Caco-2 (cell line): ENCODE measurements at regions not wholly inside any gene's neighbourhood (a gene's known extent, or its start where the extent isn't known, plus 50 kb on each side); places are given as distances from the start of the nearest gene placed in this dataset.
"Not testable (repeated sequence)": the region's sequence is repeated elsewhere in the genome, so short reads cannot be mapped to it uniquely, and the experiment has no call there.

ENCODE experiments used
- BruUV-seq: library from RNA; stranded (reverse); fragments of 400-500 nt; replicated peaks from 2 replicates; lab custom pipeline; 2021; lab: Mats Ljungman, UMichigan
- CTCF ChIA-PET: fragments of 300-600 bp; sonication (Branson Sonifier 250); formaldehyde crosslinking; loops from one replicate; lab custom pipeline; 2022; ENCODE audit warnings: antibody characterized with exemption; lab: Charles Lee
- POLR2A ChIA-PET: fragments of 300-600 bp; sonication (Branson Sonifier 250); formaldehyde crosslinking; loops from one replicate; lab custom pipeline; 2022; ENCODE audit warnings: antibody characterized with exemption; lab: Charles Lee
- DNase-seq, 2 experiments: peaks; one replicate each; pipeline versions ENCODE4 v3.0.0 to v3.0.0-alpha.2; 2020 to 2022
- H3K27me3 ChIP-seq: replicated peaks from 2 replicates; pipeline ENCODE4 v1.6.0; 2011; ENCODE audit warnings: low read length; ENCODE audit not compliant: control insufficient read depth, insufficient read depth
- H3K36me3 ChIP-seq: 2 replicates; pipeline ENCODE4 v1.5.1; 2011; ENCODE audit warnings: low read length; ENCODE audit not compliant: control insufficient read depth, insufficient read depth
- H3K4me1 ChIP-seq: fragments of 250-450 bp; sonication (Bioruptor Pico); 2 replicates; pipeline ENCODE4 v1.5.1; 2020; ENCODE audit warnings: mild to moderate bottlenecking
- H3K4me3 ChIP-seq: 2 replicates; pipeline ENCODE4 v1.5.1; 2011; ENCODE audit warnings: low read depth, mild to moderate bottlenecking, control low read depth, low read length
- H3K9me3 ChIP-seq: fragments of 250-450 bp; sonication (Bioruptor Pico); 2 replicates; pipeline ENCODE4 v1.5.1; 2020; ENCODE audit warnings: mild to moderate bottlenecking, moderate library complexity
- H3K27ac Mint-ChIP-seq: one replicate; pipeline ENCODE4 v1.8.0; 2022; ENCODE audit warnings: mixed read lengths; ENCODE audit not compliant: unreplicated experiment
- H3K27me3 Mint-ChIP-seq: one replicate; pipeline ENCODE4 v1.8.0; 2022; ENCODE audit warnings: mixed read lengths; ENCODE audit not compliant: insufficient read depth, unreplicated experiment
- H3K36me3 Mint-ChIP-seq: one replicate; pipeline ENCODE4 v1.8.0; 2022; ENCODE audit warnings: mild to moderate bottlenecking, mixed read lengths; ENCODE audit not compliant: insufficient read depth, unreplicated experiment
- H3K4me1 Mint-ChIP-seq: one replicate; pipeline ENCODE4 v1.8.0; 2022; ENCODE audit warnings: low read depth, mixed read lengths; ENCODE audit not compliant: unreplicated experiment
- H3K4me3 Mint-ChIP-seq: one replicate; pipeline ENCODE4 v1.8.0; 2022; ENCODE audit warnings: mild to moderate bottlenecking, moderate library complexity, mixed read lengths; ENCODE audit not compliant: unreplicated experiment
- H3K9me3 Mint-ChIP-seq: one replicate; pipeline ENCODE4 v1.8.0; 2022; ENCODE audit warnings: mixed read lengths; ENCODE audit not compliant: unreplicated experiment
- intact Hi-C: fragments of 100-400 bp; cut with micrococcal nuclease; formaldehyde crosslinking; loops from one replicate; pipeline ENCODE4 v1.10.0; 2022; ENCODE audit not compliant: unreplicated experiment
- TF ChIP-seq, protein P1 (sequence below), 2 experiments: fragments of 200-600 bp in 1 of 2; IDR thresholded peaks; 1 replicate in 1 of 2; 2 replicates in 1 of 2; pipeline versions ENCODE4 v1.5.1 to v1.8.0; 2011 to 2022; ENCODE audit warnings: antibody characterized with exemption in 1 of 2, control low read depth in 1 of 2, inconsistent platforms in 1 of 2, low read depth in 1 of 2, low read length in 1 of 2, mild to moderate bottlenecking in 1 of 2, moderate library complexity in 1 of 2; ENCODE audit not compliant: insufficient read depth in 1 of 2, severe bottlenecking in 1 of 2, unreplicated experiment in 1 of 2

DNA sequence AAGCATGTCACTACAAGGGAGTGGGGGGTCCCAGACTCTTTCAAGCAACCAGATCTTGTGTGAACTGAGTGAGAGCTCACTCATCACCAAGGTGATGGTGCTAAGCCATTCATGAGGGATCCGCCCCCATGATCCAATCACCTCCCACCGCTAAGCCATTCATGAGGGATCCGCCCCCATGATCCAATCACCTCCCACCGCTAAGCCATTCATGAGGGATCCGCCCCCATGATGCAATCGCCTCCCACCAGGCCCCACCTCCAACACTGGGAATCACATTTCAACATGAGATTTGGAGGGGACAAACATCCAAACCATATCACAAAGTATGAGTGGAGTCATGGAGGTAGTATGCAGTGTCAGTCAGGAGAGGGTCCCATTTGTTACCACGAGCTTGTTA is 64.8 kb upstream of the PROKR2 start:
- H3K4me3 Mint-ChIP-seq, H3K36me3 ChIP-seq, intact Hi-C loops, H3K36me3 Mint-ChIP-seq, H3K27me3 Mint-ChIP-seq, DNase-seq, H3K27ac Mint-ChIP-seq, H3K9me3 ChIP-seq, H3K27me3 ChIP-seq, H3K4me3 ChIP-seq, BruUV-seq, CTCF ChIA-PET, POLR2A ChIA-PET, H3K9me3 Mint-ChIP-seq, H3K4me1 Mint-ChIP-seq, H3K4me1 ChIP-seq: not testable (repeated sequence)

DNA sequence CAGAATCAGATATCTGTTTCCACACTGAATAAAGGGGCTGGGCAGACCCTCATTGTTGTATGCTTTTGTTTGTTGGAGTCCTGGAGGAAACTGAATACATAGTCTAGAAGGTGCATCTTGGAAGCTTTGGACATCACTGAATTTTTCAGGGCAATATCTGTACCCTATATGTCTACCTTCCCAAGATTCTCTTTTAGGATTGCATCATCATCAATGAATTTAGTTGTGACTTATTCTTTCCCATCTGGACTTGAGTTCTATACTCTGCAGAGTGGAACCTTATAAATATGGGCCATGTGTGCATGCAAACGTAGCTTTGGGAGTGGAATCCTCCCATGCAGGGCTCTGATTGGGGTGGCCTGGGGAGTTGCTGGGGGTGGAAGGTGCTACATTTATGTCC is 60.7 kb upstream of the PROKR2 start:
- H3K27ac Mint-ChIP-seq, result no peak overlapping the region
- H3K4me1 ChIP-seq, result no peaks in the 10 kb centered on the region
- no peak overlapping the region for H3K4me3 Mint-ChIP-seq
- TF ChIP-seq, protein P1, sequence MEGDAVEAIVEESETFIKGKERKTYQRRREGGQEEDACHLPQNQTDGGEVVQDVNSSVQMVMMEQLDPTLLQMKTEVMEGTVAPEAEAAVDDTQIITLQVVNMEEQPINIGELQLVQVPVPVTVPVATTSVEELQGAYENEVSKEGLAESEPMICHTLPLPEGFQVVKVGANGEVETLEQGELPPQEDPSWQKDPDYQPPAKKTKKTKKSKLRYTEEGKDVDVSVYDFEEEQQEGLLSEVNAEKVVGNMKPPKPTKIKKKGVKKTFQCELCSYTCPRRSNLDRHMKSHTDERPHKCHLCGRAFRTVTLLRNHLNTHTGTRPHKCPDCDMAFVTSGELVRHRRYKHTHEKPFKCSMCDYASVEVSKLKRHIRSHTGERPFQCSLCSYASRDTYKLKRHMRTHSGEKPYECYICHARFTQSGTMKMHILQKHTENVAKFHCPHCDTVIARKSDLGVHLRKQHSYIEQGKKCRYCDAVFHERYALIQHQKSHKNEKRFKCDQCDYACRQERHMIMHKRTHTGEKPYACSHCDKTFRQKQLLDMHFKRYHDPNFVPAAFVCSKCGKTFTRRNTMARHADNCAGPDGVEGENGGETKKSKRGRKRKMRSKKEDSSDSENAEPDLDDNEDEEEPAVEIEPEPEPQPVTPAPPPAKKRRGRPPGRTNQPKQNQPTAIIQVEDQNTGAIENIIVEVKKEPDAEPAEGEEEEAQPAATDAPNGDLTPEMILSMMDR (IDR thresholded peaks at IDR 0.05; ENCODE audit: insufficient read depth in 1 of 2, low read depth in 1 of 2, low read length in 1 of 2, severe bottlenecking in 1 of 2, unreplicated experiment in 1 of 2), result no peak
- H3K9me3 Mint-ChIP-seq, result no peaks in the 10 kb centered on the region
- no peaks in the 10 kb centered on the region; the same call in 1 of the 2 replicates for H3K9me3 ChIP-seq
- intact Hi-C loops, result no loop called here
- ChIA-PET CTCF (interaction anchor here (0.6 kb wide), 1 partner anchor 1218 kb away, joined by 3 read pairs; no protein-coding TSS in a partner anchor), POLR2A (no interaction called here)
- no TSS peak for BruUV-seq
- no peak overlapping the region for H3K4me3 ChIP-seq
- no peak for DNase-seq
- no peaks in the 10 kb centered on the region for H3K4me1 Mint-ChIP-seq
- no peaks in the 10 kb centered on the region for H3K36me3 ChIP-seq
- peaks cover 18% of the 10 kb centered on the region for H3K27me3 Mint-ChIP-seq
- H3K27me3 ChIP-seq, result no peaks in the 10 kb centered on the region
- no peaks in the 10 kb centered on the region for H3K36me3 Mint-ChIP-seq

DNA sequence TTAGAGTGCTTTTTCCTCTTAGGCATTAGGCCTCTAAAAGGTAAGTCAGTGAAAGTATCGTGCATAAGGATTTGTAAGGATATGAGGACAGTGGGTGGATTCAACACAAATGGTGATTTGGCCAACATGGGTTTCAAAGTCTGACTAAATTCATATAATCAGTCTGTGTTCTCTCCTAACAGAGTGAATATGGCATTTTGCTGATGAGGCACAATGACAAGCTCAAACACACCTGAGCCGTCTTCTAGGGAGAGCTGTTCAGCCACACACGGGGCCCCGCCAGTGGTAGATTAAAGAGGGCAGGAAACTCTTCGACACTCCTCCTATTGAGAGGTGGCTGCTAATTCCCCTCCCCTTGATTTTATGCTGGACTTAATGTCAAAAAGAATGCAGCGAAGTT is 59.5 kb upstream of the PROKR2 start:
- Mint-ChIP-seq H3K4me1 (no peaks in the 10 kb centered on the region), H3K27me3 (peaks cover 29% of the 10 kb centered on the region), H3K36me3 (no peaks in the 10 kb centered on the region), H3K27ac (no peak overlapping the region), H3K4me3 (no peak overlapping the region), H3K9me3 (no peaks in the 10 kb centered on the region)
- Histone ChIP-seq H3K4me3 (no peak overlapping the region), H3K27me3 (no peaks in the 10 kb centered on the region), H3K36me3 (no peaks in the 10 kb centered on the region), H3K4me1 (no peaks in the 10 kb centered on the region), H3K9me3 (no peaks in the 10 kb centered on the region)
- no TSS peak for BruUV-seq
- ChIA-PET POLR2A (no interaction called here), CTCF (no interaction called here)
- TF ChIP-seq, protein P1 (IDR thresholded peaks at IDR 0.05; ENCODE audit: insufficient read depth in 1 of 2, low read depth in 1 of 2, low read length in 1 of 2, severe bottlenecking in 1 of 2, unreplicated experiment in 1 of 2), result no peak
- no peak for DNase-seq
- intact Hi-C loops, result no loop called here

DNA sequence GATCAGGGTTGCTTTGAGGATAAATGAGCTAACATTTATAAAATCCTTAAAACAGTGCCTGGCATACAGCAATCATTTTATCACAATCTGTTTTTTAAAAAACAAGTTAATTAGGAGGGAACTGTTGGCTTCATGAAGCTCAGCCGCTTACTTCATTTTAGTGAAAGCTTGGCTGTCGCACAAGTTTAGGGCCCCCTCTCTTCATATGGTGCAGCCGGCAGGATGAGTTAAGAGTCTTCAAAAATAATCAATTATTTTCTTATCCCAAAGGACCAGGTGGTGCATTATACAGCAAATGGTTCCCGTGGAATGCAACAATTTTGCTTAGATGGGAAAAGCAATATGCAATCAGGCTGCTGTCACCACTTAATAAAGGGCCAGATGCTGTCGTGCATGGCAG is 57.4 kb upstream of the PROKR2 start:
- Histone ChIP-seq H3K4me1 (no peaks in the 10 kb centered on the region), H3K9me3 (no peaks in the 10 kb centered on the region), H3K27me3 (no peaks in the 10 kb centered on the region), H3K4me3 (no peak overlapping the region), H3K36me3 (no peaks in the 10 kb centered on the region)
- POLR2A ChIA-PET, result no interaction called here
- Mint-ChIP-seq H3K36me3 (no peaks in the 10 kb centered on the region), H3K9me3 (no peaks in the 10 kb centered on the region), H3K4me1 (no peaks in the 10 kb centered on the region), H3K27ac (no peak overlapping the region), H3K27me3 (peaks cover 37% of the 10 kb centered on the region), H3K4me3 (no peak overlapping the region)
- DNase-seq, result no peak
- CTCF ChIA-PET, result no interaction called here
- no TSS peak for BruUV-seq
- TF ChIP-seq, protein P1 (IDR thresholded peaks at IDR 0.05; ENCODE audit: insufficient read depth in 1 of 2, low read depth in 1 of 2, low read length in 1 of 2, severe bottlenecking in 1 of 2, unreplicated experiment in 1 of 2), result no peak
- intact Hi-C loops, result no loop called here
